DMS53 treated with DMSO at 0.1 percent for 48 hours (cell line): ENCODE measurements at regions not wholly inside any gene's neighbourhood (a gene's known extent, or its start where the extent isn't known, plus 50 kb on each side); places are given as distances from the start of the nearest gene placed in this dataset.

Experiments
- DNase-seq: peaks from one replicate; lab custom pipeline; 2025; ENCODE audit not compliant: unreplicated experiment; lab: John Stamatoyannopoulos, UW

DNA sequence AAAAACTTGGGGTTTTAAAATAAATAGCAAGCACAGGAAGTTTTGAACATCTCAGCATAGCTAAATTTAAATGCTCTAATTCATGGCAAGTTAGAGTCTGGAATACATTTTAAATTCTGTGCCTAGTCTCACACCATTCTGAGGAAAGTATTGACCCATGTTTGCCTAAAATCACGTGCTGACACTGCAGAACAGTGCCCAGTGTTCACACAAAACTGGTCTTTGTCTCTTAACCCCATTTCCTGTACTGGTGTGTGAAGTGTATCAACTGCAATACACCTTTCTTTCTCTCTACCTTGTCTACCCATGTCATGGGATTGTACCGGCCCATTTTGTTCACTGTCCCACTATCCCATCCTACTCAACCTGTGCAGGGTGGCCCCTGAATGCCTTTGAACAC is 749.7 kb upstream of the POM121L12 start:
- DNase-seq, result no peak

DNA sequence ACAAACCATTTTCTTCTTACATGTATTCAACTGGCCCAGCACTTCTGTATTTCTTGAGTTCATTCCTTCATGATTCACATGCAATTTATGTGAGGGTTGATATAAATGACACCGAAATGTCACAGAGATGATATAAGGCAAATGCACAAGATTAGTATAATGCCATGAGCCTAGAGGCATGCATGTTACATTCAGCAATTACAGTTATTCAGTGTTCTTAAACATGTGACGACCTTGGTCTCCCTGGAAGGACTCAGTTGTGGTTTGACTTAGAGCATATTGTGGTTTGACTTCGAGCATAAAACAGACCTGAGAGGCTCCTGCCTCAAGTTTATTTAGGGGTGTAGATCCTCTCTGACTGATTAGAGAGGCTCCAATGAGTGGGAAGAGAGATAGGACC is 752.1 kb upstream of the POM121L12 start:
- no peak for DNase-seq

DNA sequence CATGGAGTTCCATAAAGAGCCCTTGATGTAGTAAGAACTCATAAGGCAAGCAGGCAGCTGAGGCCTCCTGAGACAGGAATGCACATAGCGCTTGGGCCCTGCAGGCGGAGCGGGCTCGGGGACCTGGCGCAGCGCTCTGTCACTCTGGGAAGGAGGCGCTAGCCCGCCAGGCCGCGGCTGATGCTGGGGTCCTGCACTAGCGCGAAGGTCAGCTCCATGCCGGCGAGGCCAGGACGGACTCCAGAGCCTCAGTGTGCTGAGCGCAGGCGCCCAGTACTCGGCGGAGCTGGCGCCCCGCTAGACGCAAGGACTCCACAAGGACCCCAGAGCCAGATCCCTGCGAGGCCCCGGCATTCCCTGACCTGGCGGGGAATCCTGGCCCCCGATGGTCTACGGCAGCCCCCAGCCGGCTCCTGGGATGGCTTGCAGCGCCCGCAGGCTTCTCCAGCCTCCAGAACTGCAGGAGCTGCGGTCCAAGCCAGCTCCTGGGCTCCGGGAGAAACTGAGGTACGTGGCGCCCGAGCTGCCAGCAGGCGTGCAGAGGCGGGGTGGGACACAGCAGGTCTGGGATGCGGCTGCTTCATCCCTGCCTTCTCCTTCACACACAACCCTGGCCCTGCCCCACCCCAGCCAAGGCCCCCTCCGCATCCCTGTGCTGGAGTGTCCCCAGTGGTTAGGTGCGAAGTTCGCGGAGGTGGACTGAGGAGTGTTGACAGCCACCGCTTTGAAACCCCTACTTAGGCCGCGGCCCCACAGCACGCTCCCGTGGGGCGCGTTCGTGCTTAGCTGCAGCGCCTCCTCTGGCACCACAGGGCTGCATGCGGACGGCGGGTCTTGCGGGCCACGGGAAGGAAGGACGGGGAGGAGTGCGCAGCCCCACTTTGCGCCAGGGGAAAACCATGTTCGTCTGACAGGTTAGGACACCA is 761.5 kb upstream of the POM121L12 start:
- peak; percentile 74 for DNase-seq

DNA sequence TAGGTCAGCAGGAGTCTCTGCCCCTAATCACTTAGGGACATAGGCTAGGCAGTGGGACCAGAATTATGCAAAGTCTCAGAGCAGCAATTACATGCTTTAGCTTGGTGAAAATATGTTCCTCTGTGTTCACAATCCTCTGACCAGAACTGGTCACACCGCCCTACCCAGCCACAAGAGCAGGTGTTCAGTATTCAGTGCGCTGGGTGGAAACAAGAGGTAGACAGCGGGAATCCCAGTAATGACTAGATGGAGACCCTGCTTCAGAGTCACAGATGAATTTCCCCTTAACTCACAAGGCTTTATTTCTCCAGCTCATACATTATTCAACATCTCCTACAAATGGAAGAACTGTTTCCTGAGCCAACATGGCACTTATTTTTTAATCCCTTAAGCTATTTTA is 763.7 kb upstream of the POM121L12 start:
- DNase-seq, result peak; percentile 75

DNA sequence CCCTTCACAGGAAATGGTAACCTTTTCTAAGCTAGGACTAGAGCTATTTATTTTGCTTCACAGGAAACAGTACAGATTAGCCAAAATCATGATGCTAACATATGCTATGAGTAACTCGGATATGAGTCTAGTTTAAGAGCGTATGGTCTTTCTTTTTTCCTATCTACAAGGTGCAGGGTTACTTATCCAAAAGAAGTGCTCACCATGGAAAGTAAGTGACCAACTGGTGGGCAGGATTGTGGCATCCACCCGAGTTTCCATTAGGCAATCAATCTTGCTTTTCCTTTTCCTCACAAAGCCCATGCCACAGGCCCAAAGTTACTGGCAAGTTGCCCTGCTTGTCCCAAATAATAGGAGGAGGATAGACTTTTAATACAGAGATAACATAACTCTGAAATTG is 765.1 kb upstream of the POM121L12 start:
- DNase-seq, result no peak

DNA sequence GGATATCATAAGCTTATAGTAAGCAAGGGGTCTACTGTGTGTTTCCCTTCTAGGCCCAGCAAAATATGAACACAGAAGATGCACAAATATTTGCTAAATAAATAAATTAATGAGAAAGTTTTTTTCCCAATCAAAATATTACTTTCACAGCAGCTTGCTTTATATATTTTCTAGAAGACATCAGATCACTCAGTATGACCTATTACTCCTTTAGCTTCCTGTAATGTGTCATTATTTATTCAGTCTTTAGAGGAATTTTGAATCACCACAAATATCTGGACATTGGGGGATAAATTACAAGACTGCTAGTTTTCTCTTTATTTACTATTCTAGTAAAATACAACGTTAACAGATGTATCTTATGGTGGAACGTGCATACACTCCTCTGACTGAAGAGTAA is 765.8 kb upstream of the POM121L12 start:
- no peak for DNase-seq

DNA sequence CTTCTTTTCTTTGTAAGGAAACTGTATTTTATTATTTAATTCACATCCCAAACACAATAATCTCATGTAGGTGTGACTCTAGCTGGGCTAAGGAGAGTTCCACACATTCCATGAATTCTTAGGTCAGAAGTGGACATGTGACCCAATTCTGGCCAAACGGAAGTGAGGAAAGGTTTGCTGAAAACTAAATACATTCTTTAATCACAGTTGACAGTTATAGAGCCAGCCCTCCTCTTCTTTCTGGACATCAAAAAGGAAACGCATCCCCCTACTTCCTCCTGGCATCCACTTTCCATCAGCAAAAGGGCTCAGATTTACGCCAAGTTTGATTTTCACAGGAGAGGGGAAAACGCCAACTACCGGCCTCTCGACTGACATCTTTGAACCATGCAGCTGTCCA is 774.4 kb upstream of the POM121L12 start:
- no peak for DNase-seq

DNA sequence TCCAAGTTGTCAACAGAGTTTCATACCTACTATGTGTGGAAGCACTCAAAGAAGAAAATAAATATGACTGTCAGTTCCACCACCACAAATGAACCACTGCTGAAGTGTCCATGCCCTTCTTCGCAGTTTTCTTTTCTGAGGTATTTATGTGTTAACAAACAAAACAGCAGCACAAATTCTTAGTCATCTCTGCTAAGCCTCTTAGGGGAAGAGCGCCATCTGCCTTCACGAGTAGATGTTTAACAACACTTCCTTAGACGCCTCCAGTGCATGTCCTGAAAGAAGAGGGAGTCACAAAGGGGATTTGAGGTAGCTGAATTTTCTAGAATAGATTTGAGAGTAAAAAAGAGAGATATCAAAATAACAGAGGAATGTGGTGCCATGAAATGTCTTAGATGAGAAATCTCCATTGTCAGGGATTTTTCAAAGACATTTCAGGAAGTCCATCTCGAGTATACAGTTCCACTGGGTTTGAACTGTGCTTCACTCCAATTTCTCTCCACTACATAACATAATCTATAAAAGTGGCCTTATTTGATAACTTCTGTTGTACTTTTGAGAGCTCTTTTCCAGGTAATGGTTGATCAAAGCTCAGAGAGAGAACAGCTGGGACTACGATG is 775.3 kb upstream of the POM121L12 start:
- DNase-seq, result peak; percentile 65

DNA sequence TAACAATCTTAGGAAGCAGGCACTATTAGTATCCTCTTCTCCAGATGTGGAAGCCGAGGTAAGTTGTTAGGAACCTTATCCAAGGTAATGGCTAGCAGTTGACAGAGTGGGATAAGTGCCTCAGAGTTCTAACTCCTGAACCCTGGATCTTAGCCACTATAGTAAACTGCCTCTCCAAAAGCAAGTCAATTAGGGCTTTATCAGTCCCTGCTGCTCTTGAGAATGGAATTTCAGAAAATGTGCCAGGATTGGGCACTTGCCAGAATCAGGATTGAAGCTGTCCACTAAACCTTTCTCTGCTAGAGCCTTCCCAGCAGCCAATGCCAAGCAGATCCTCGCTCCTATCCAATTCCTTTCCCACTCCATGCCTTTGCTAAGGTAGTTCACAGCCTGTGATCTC is 777.5 kb upstream of the POM121L12 start:
- no peak for DNase-seq

DNA sequence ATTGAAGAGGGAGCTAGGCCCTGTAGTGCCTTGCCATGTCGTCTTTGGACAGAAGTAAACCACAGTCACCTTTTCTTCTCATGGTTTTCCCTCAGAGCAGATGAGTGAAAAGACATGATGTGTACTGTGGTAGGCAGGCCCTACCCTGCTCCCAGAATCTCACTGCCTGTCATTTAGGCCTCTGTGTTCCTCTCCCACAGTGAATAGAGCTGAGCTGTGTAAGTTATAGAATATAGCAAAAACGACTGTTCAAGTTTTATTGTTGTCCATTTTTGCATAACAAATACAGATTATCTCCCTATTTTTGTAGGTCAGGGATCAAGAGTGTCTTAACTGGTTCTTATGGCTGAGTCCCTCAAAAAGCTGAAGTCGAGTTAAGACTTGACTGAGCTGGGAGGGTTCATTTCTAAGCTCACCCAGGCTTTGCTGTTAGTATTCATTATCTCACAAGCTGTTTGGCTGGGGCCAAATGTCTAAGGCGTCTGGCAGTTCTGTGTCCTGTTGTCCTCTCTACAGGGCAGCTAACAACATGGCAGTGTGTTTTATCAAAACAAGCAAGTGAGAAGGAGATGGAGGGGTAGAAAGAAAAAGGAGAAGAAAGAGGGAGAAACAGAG is 780.9 kb upstream of the POM121L12 start:
- DNase-seq, result no peak

DNA sequence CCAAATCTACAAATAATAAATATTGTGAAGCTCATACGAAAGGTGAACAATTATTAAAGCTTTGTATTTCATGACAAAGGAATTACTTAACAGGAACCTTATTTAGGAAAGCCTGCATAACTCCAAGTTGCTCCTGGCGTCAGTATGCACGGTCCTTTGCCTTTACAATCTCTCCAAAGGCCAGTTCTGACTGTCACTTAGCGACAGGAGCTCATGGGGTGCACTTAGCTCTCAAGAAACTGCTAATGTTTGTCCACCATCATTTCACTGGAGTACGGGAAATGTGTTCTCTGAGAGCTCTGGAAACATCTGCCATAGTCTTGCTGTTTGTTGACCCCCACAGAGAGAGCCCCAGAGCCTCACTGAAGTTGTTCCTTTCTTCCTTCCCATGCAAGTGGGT is 781.5 kb upstream of the POM121L12 start:
- no peak for DNase-seq

DNA sequence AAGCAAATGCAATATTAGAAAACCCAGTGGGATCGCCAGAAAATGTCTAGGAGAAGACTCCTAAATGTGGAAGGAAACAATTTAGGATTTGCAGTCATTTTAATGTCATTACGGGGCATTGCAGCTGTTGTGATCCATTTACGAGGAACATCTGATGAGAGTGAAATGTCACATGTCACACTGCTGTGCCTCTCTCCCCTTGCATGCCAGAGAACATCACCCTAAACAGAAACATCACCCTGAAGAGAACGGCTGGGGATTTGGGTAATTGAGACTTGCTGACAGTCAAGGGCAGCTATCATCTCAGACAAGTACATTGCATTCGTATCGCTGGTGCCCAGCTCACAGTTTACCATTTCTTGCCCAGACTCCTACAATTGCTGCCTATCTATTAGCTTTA is 785.7 kb upstream of the POM121L12 start:
- DNase-seq, result no peak

DNA sequence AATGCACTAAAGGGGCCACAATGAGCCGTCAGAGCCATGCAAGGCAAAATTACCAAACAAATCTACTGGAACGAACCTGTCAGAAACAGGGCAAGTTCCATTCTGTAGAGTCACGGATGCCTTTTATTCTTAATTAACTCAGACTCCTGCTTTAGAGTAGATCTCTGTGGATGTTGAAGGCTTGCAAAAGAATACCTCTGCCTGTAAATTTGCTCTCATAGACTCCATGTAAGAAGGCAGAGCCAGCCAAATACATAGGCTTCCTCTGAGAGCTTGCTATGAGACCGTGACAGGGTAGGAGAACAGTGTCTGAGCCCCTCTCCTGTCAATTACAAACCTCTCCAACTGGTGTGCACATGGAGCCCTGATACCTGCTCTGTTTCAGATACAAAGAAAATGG is 787.9 kb upstream of the POM121L12 start:
- no peak for DNase-seq

DNA sequence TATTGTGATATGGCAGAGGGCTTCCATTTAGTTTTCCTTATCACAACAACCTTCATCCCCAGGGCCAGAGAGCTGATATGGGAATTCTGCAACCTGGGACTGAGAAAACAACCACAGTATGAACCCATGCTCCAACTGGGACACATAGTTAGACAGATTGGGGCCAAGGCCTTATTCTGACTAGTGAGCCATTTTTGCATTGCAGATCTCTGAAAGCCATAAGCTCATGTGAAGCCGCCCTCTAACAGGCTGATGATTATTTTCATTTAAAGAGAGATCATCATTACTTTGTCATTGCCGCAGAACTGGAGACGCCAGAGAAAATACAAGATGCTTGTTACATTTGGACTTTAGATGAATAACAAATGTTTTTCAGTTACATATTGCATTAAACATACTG is 791.7 kb upstream of the POM121L12 start:
- no peak for DNase-seq

DNA sequence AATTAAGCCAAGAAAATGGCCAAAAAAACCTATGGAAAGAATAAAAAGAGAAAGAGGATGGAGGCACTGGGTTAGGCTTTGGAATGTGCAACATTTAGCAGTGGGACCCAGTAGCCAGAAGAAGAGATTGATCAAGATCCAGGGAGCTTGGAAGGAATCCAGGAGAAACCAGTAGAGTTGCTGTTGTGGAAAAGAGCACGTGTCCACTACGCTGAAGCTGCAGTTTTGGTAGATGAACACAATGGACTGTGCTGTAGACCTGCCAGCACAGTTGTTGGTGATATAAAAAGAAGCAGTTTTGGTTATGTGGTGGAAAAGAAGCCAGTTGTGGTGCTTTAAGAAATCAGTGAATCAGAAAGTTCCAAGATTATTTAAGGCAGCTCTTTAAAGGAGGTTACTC is 802.2 kb upstream of the POM121L12 start:
- DNase-seq, result no peak

DNA sequence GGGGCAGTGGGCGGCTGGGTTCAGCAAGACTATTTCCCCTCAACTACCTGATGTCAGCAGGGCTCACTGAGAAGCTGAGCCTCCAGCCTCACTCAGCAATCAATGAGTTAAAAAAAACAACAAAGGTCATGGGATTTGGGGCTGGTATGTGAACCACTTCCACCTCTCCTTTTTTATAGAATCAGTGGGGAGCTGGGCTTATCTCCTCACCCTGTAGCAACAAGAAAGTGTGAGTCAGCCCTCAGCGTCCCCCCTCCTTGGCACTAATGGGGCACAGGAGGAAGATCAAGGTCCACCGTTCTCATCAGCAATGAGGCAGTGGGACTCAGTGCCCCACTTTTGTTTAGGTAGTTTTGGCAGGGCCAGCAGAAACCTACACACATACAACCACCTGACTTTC is 823.5 kb upstream of the POM121L12 start:
- no peak for DNase-seq

DNA sequence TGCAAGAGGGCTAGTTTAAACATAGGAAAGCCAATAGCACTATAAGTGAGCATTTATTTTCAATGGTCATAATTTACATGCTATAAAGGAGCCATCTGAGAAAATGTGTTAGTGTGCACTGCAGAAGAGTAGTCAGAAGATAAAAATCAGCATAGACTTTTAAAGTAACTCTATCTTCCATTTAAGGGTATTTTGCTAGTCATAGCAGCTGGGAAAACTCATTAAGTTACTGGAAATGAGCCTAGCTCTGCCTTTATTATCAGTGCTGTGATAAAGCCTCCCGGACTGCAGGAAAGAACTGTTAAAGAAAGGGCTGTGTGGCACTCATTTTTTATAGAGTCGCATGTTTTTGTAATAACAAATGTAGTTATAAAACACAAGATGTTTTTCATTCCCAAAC is 825.8 kb upstream of the POM121L12 start:
- DNase-seq, result no peak

DNA sequence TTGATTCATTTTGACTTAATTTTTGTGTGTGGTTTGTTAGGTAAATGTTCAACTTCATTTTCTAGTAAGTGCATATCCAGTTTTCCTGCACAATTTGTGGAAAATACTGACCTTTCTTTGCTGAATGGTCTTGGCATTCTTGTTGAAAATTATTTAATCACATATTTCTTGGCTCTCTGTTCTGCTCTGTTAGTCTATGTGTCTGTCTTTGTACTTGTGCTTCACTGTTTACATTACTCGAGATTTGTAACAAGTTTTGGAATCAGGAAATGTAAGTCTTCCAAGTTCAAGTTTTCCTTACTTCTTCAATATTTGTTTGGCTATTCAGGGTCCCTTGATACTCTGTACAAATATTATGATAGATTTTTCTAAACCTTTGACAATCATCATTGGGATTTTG is 838.2 kb upstream of the POM121L12 start:
- no peak for DNase-seq

DNA sequence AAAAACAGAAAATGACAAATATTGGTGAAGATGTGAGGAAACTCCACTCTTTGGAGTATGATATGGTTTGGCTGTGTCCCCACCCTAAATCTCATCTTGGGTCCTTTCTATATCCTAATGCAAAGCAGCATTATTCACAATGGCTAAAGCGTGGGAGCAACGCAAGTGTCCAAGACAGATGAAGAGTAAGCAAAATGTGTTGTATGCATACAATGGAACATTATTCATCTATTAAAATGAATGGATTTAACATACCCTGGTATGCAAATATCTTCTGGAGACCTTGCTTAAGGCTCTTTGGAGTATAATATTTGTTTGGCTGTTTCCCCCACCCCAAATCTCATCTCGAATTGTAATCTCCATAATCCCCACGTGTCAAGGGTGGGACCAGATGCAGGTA is 839.8 kb upstream of the POM121L12 start:
- no peak for DNase-seq

DNA sequence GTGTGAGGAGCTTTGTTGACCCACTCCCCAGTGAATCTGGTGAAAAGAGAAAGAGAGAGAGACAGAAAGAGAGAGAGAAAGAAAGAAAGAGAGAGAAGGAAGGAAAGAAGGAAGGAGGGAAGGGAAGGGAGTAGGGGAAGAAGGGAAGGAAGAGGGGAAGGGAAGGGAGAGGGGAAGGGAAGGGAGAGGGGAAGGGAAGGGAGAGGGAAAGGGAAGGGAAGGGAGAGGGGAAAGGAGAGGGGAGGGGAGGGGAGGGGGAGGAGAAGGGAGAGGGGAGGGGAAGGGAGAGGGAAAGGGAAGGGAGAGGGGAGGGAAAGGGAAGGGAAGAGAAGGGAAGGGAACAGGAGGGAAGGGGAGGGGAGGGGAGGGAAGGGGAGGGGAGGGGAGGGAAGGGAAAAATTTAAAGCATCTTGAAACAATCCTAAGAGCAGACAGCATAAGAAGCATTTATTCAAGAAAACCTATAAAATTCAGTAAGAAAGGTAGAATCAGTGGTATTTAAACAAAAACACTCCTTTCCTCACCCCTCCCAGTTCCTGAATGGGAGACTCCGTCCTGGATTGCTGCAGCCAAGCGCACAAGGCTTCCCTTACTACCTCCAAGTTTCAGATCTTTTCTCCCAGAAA is 846.2 kb upstream of the POM121L12 start:
- no peak for DNase-seq

DNA sequence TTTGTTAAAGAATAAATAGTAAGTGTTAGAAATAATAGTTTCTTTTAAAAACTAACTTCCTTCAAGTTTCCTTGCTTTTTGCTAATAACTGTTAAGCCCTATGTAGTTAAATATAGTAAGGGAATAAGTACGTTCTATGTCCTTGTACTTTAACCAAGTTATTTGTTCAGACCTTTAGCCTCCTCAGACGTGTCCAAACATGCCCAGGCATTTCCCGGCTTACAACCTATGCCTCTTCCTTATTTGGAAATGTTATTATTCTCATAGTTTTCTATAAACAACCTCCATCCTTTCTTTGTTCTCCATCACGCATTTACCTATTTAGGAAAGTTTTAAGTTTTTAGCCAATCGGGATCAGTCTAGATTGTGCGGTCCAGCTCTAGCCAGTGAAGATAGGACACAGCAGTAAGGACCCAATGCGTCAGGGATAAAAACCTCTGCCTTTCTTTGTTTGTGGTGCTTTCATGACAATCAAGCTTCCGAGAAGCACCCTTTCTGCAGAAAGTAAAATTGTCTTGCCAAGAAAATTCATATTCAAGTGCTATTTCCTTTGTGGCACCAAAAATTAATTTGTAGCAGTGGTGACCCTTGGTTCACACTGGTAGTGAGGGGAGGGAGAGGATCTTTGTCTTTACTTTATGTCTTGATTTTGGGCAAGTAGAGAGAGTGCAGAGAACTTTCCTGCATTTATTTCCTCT is 851.3 kb upstream of the POM121L12 start:
- no peak for DNase-seq
